H1 (cell line): ENCODE measurements at regions not wholly inside any gene's neighbourhood (a gene's known extent, or its start where the extent isn't known, plus 50 kb on each side); places are given as distances from the start of the nearest gene placed in this dataset.

Experiments used
- BRCA1 ChIP-seq: IDR thresholded peaks from 2 replicates; pipeline ENCODE4 v1.6.1; 2012; ENCODE audit warnings: low read depth, low read length, improper control_type of control experiment
- CBX5 ChIP-seq: fragments of 300-800, 300-1000 bp; sonication (generic); IDR thresholded peaks from 2 replicates; pipeline ENCODE4 v1.7.1; 2016; ENCODE audit warnings: antibody characterized with exemption, low read length, low read depth
- EGR1 ChIP-seq: IDR thresholded peaks from 2 replicates; pipeline ENCODE4 v1.6.1; 2011; ENCODE audit warnings: low read depth, low read length, borderline replicate concordance
- EP300 ChIP-seq, 2 experiments: IDR thresholded peaks; 1 replicate in 1 of 2; 2 replicates in 1 of 2; pipeline ENCODE4 v1.6.1; 2011 to 2012; ENCODE audit warnings: low read depth in 2 of 2, low read length in 2 of 2, mild to moderate bottlenecking in 2 of 2, borderline replicate concordance in 1 of 2, inconsistent platforms in 1 of 2, moderate library complexity in 1 of 2
- EZH2 ChIP-seq: fragments of 200-600 bp; sonication (generic); IDR thresholded peaks from 2 replicates; pipeline ENCODE4 v1.7.1; 2012; ENCODE audit warnings: low read depth, mild to moderate bottlenecking, moderate library complexity, low read length, inconsistent platforms; ENCODE audit not compliant: severe bottlenecking
- HDAC6 ChIP-seq: IDR thresholded peaks from one replicate; pipeline ENCODE4 v1.7.1; 2012; ENCODE audit warnings: low read depth, mild to moderate bottlenecking, inconsistent platforms, low read length, moderate library complexity
- JUND ChIP-seq: IDR thresholded peaks from 2 replicates; pipeline ENCODE4 v1.6.1; 2011; ENCODE audit warnings: mild to moderate bottlenecking, improper control_type of control experiment, low read length
- KDM5A ChIP-seq: fragments of 200-600 bp; IDR thresholded peaks from 2 replicates; pipeline ENCODE4 v1.7.1; 2012; ENCODE audit warnings: mild to moderate bottlenecking, low read length, inconsistent platforms, mixed read lengths
- POLR2A ChIP-seq, 2 experiments: IDR thresholded peaks; 1 replicate in 1 of 2; 2 replicates in 1 of 2; pipeline ENCODE4 v1.6.1; 2011; ENCODE audit warnings: low read depth in 2 of 2, low read length in 2 of 2, mild to moderate bottlenecking in 2 of 2; ENCODE audit errors: control extremely low read depth in 1 of 2
- POU5F1 ChIP-seq: IDR thresholded peaks from 2 replicates; pipeline ENCODE4 v1.6.1; 2011; ENCODE audit warnings: low read depth, mild to moderate bottlenecking, low read length, moderate library complexity
- RXRA ChIP-seq: IDR thresholded peaks from 2 replicates; pipeline ENCODE4 v1.6.1; 2011; ENCODE audit warnings: low read depth, mild to moderate bottlenecking, low read length, moderate library complexity; ENCODE audit not compliant: insufficient read depth
- SP2 ChIP-seq: IDR thresholded peaks from 2 replicates; pipeline ENCODE4 v1.6.1; 2012; ENCODE audit warnings: mild to moderate bottlenecking, low read length, inconsistent platforms
- SP4 ChIP-seq: IDR thresholded peaks from 2 replicates; pipeline ENCODE4 v1.6.1; 2012; ENCODE audit warnings: low read length, inconsistent platforms
- TF ChIP-seq, protein P1 (sequence below): fragments of 300-600 bp; sonication (generic); IDR thresholded peaks from 2 replicates; pipeline ENCODE4 v1.7.1; 2012; ENCODE audit warnings: low read length, moderate library complexity, mild to moderate bottlenecking, inconsistent platforms; ENCODE audit not compliant: insufficient replicate concordance

DNA sequence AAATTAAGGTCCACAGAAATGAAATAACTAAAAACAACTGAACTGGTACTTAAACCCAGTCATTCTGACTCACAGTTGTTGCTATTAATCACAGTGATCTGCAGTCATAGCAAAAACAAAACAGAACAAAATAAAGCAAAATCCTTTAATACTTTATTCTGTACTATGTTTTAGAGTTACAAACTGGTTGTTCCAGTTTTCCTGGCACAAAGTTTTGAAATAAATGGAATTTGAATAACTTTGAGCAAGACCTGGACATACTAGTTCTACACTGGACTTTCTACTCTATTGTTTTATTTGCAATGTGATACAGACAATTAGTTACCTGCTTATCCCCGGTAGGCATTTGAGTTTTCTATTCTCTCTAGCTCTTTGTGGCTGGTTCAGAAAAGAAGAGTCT, 147.9 kb downstream of the DMRT2 start (continued):
- TF ChIP-seq, protein P1, sequence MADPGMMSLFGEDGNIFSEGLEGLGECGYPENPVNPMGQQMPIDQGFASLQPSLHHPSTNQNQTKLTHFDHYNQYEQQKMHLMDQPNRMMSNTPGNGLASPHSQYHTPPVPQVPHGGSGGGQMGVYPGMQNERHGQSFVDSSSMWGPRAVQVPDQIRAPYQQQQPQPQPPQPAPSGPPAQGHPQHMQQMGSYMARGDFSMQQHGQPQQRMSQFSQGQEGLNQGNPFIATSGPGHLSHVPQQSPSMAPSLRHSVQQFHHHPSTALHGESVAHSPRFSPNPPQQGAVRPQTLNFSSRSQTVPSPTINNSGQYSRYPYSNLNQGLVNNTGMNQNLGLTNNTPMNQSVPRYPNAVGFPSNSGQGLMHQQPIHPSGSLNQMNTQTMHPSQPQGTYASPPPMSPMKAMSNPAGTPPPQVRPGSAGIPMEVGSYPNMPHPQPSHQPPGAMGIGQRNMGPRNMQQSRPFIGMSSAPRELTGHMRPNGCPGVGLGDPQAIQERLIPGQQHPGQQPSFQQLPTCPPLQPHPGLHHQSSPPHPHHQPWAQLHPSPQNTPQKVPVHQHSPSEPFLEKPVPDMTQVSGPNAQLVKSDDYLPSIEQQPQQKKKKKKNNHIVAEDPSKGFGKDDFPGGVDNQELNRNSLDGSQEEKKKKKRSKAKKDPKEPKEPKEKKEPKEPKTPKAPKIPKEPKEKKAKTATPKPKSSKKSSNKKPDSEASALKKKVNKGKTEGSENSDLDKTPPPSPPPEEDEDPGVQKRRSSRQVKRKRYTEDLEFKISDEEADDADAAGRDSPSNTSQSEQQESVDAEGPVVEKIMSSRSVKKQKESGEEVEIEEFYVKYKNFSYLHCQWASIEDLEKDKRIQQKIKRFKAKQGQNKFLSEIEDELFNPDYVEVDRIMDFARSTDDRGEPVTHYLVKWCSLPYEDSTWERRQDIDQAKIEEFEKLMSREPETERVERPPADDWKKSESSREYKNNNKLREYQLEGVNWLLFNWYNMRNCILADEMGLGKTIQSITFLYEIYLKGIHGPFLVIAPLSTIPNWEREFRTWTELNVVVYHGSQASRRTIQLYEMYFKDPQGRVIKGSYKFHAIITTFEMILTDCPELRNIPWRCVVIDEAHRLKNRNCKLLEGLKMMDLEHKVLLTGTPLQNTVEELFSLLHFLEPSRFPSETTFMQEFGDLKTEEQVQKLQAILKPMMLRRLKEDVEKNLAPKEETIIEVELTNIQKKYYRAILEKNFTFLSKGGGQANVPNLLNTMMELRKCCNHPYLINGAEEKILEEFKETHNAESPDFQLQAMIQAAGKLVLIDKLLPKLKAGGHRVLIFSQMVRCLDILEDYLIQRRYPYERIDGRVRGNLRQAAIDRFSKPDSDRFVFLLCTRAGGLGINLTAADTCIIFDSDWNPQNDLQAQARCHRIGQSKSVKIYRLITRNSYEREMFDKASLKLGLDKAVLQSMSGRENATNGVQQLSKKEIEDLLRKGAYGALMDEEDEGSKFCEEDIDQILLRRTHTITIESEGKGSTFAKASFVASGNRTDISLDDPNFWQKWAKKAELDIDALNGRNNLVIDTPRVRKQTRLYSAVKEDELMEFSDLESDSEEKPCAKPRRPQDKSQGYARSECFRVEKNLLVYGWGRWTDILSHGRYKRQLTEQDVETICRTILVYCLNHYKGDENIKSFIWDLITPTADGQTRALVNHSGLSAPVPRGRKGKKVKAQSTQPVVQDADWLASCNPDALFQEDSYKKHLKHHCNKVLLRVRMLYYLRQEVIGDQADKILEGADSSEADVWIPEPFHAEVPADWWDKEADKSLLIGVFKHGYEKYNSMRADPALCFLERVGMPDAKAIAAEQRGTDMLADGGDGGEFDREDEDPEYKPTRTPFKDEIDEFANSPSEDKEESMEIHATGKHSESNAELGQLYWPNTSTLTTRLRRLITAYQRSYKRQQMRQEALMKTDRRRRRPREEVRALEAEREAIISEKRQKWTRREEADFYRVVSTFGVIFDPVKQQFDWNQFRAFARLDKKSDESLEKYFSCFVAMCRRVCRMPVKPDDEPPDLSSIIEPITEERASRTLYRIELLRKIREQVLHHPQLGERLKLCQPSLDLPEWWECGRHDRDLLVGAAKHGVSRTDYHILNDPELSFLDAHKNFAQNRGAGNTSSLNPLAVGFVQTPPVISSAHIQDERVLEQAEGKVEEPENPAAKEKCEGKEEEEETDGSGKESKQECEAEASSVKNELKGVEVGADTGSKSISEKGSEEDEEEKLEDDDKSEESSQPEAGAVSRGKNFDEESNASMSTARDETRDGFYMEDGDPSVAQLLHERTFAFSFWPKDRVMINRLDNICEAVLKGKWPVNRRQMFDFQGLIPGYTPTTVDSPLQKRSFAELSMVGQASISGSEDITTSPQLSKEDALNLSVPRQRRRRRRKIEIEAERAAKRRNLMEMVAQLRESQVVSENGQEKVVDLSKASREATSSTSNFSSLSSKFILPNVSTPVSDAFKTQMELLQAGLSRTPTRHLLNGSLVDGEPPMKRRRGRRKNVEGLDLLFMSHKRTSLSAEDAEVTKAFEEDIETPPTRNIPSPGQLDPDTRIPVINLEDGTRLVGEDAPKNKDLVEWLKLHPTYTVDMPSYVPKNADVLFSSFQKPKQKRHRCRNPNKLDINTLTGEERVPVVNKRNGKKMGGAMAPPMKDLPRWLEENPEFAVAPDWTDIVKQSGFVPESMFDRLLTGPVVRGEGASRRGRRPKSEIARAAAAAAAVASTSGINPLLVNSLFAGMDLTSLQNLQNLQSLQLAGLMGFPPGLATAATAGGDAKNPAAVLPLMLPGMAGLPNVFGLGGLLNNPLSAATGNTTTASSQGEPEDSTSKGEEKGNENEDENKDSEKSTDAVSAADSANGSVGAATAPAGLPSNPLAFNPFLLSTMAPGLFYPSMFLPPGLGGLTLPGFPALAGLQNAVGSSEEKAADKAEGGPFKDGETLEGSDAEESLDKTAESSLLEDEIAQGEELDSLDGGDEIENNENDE, result no peak
- no peak for TF ChIP-seq POU5F1
- no peak for TF ChIP-seq EP300 (IDR thresholded peaks at IDR 0.05; ENCODE audit: borderline replicate concordance in 1 of 2, low read depth in 2 of 2, low read length in 2 of 2)
- no peak for TF ChIP-seq SP4
- TF ChIP-seq HDAC6, result no peak
- TF ChIP-seq JUND, result no peak
- TF ChIP-seq EGR1, result no peak
- TF ChIP-seq SP2, result no peak
- TF ChIP-seq KDM5A, result no peak
- no peak for TF ChIP-seq POLR2A (IDR thresholded peaks at IDR 0.05; ENCODE audit: control extremely low read depth in 1 of 2, low read depth in 2 of 2, low read length in 2 of 2)
- no peak for TF ChIP-seq CBX5
- TF ChIP-seq RXRA, result no peak
- TF ChIP-seq EZH2, result no peak
- TF ChIP-seq BRCA1, result no peak
